ENCODE measurements at regions not wholly inside any gene's neighbourhood (a gene's known extent, or its start where the extent isn't known, plus 50 kb on each side); places are given as distances from the start of the nearest gene placed in this dataset.
"Not testable (repeated sequence)": the region's sequence is repeated elsewhere in the genome, so short reads cannot be mapped to it uniquely, and the experiment has no call there.

DNA sequence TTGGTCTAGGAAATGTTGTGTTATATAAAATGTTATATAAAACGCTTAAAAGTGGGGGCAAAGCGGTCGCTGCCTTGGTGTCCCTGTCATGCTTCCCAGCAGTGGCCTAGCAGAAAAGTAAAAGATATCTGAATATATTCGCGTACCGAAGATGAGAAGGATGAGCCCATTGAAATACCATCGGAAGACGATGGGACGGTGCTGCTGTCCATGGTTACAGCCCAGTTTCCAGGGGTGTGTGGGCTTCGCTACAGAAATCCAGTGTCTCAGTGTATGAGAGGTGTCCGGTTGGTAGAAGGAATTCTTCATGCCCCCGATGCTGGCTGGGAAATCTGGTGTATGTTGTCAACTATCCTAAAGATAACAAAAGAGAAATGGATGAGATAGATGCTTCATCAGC, 110.9 kb upstream of the DIAPH3 start:
- in situ Hi-C loops (cut with HindIII; ENCODE audit: low pct_unique_long_range_greater_than_20kb, low sequenced_read_pairs): no loop called here

DNA sequence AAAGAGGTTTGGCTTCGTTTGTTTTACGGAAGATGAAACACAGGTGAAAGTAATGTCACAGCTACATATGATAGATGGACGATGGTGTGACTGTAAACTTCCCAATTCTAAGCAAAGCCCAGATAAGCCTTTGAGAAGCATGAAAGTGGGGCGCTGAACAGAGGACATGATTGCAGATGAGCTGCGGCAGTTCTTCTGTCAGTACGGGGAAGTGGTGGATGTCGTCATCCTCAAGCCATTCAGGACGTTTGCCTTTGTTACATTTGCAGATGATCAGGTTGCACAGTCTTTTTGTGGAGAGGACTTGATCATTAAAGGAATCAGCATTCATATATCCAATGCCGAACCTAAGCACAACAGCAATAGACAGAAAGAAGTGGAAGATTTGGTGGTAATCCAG, 111.5 kb upstream of the DIAPH3 start:
- in situ Hi-C loops (cut with HindIII; ENCODE audit: low pct_unique_long_range_greater_than_20kb, low sequenced_read_pairs): no loop called here

More for the DNA sequence above, 110.9 kb upstream of the DIAPH3 start:
- no peak for DNase-seq (ENCODE audit: low read depth, low spot score)

DNA sequence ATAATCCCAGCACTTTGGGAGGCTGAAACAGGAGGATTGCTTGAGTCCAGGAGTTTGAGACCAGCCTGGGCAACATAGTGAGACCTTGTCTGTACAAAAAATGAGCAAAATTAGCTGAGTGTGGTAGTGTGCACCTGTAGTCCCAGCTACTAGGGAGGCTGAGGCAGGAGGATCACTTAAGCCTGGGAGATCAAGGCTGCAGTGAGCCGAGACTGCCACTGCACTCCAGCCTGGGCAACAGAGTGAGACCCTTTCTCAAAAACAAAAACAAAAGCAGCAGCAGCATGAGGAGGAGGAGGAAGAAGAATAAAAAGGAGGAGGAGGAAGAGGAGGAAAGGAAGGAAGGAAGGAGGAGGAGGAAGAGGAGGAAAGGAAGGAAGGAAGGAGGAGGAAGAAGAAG, 116.5 kb upstream of the TDRD3 start:
- not testable (repeated sequence) for DNase-seq (ENCODE audit: low read depth, low spot score)

More for the DNA sequence above, 111.5 kb upstream of the DIAPH3 start:
- DNase-seq (ENCODE audit: low read depth, low spot score): no peak

DNA sequence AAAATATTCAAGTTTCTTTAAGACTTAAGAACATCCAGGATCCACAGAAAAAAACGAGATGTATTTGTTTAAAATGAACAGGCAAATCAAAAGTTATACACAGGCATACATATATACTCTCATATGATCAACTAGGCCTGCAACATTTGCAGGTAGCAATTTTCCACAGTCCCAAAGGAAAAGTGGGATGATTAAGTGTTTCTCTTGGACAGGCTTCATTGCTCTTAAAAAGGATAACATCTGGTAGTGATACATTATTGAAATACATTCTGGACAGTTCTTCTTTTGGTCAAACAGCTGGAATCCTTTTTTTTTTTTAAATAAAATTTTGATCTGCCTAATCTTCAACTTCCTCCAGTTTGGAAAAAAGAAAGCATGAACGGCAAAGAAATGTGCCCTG, 114.8 kb upstream of the TDRD3 start:
- no peak for DNase-seq (ENCODE audit: low read depth, low spot score)
- in situ Hi-C loops (cut with HindIII; ENCODE audit: low pct_unique_long_range_greater_than_20kb, low sequenced_read_pairs): no loop called here

More for the DNA sequence above, 116.5 kb upstream of the TDRD3 start:
- in situ Hi-C loops (cut with HindIII; ENCODE audit: low pct_unique_long_range_greater_than_20kb, low sequenced_read_pairs): not testable (repeated sequence)

DNA sequence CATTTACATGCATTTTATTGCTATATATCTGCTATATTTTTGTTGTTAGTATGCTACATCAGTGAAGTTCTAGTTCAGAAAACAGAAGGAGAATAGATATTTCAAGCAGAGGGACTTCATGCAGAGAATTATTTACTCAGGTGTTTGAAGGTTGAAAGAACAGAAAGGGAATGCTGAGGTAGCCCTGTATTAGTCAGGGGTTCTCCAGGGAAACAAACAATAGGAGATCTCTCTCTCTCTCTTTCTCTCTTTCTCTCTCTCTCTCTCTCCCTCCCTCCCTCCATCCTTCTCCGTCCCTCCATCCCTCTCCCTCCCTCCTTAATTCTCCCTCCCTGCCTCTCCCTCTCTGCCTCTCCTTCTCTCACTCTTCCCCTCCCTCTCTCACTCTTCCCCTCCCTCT, 114.3 kb upstream of the TDRD3 start:
- no peak for DNase-seq (ENCODE audit: low read depth, low spot score)

DNA sequence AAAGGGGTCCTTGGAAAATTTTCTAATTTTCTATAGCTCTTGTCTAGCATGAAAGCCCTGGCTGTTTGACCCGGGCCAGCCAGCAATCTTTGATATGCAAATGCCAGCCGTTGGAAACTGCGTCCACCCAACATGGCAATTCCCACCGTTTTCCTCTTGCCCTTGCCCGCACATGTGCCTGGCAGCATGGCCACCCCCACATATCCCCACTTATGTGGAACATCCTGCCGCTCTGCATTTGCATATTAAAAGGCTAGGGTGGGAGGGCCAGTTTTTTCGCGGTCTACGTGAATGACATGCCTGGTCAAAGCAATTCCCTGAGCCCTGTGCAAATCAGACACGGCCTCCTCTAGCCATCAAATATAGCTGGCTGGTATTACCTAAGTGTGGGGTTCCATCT, 110.3 kb upstream of the TDRD3 start:
- in situ Hi-C loops (cut with HindIII; ENCODE audit: low pct_unique_long_range_greater_than_20kb, low sequenced_read_pairs): no loop called here
- no peak for DNase-seq (ENCODE audit: low read depth, low spot score)

More for the DNA sequence above, 114.3 kb upstream of the TDRD3 start:
- in situ Hi-C loops (cut with HindIII; ENCODE audit: low pct_unique_long_range_greater_than_20kb, low sequenced_read_pairs): no loop called here

DNA sequence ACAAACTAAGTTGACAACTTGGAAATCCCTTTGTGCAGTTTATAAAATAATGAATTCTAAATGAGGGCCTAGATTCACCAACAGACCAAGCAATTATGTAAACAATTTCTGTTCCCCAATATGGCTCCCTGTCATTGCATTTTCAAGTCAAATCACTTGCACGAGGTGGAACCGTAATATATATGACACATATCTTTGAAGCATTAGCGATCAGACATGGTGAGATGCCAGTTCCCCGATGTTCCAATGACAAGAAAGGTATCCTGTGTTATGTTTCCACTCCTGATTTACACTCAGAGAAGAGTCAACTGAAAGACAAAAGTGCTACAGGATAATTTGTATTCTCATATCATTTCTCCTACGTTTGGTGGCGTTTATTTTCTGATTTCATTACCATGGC, 108.5 kb upstream of the TDRD3 start:
- no peak for DNase-seq (ENCODE audit: low read depth, low spot score)
- in situ Hi-C loops (cut with HindIII; ENCODE audit: low pct_unique_long_range_greater_than_20kb, low sequenced_read_pairs): no loop called here

DNA sequence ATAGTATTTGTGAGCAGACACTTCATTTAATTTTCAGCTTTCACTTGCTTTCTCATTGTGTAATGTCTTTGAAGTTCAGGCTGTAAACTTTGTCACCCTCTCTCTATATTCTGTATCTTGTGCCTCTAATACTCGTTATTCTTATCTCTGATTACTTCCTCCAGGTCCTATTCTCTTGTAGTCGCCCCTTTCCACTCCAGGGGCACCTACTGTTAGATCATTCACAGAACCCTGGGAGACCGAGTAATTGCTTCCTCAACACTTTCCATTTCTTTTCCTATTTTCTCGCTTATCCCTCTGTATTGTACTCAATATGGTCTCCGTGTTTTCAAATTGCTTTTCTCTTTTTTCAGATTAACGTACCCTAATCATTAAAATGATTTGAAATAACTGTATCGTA, 93.9 kb upstream of the TDRD3 start:
- in situ Hi-C loops (cut with HindIII; ENCODE audit: low pct_unique_long_range_greater_than_20kb, low sequenced_read_pairs): no loop called here
- DNase-seq (ENCODE audit: low read depth, low spot score): no peak

DNA sequence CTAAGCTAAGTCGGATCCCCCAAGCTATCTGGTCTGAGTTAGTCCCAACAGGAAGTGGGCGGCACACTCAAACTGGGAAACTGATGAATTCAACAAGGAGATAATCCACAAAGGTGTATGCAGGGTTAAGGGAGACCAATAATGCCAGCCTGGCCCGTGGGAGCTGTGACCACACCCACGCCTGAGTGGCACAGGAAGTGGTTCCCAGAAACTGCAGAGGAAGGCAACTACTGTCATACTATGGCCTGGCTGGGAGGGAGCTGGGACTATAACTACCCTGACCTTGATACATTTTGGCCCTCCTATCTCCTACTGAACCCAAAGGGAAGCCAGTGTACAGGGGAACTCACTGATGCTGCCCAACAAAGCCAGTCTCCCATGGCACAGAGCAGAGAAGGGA, 85.5 kb upstream of the TDRD3 start:
- DNase-seq (ENCODE audit: low read depth, low spot score): no peak
- in situ Hi-C loops (cut with HindIII; ENCODE audit: low pct_unique_long_range_greater_than_20kb, low sequenced_read_pairs): no loop called here

DNA sequence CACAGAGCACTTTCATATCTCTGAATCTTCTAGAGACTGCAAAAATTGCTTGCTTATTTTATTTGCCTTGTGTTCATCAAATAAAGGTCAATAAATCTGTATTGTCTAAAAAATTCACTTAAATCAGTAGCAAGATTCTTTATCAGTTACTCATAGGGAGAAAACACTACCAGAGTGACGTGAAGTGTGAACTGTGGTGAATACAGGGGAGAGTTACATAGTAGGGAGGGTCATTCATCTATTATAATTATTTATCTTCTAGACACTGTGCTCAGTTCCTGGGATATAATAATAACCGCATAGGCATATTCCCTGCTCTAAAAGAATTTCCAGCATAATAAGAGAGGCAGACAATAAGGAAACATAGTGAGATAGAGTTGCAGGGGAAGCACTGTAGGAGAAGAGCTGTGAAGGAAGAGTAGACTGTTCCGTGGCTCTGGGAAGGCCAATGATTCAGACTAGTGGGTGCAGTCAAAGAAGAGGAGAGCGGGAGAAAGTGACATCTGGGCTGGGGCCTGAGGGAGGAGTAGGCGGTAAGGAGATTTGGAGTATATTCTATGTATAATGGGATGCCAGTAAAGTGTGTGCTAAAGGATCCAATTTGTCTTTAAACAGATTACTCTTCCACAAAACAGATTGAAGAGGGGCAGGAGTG, 84.0 kb upstream of the TDRD3 start:
- in situ Hi-C loops (cut with HindIII; ENCODE audit: low pct_unique_long_range_greater_than_20kb, low sequenced_read_pairs): no loop called here
- no peak for DNase-seq (ENCODE audit: low read depth, low spot score)

DNA sequence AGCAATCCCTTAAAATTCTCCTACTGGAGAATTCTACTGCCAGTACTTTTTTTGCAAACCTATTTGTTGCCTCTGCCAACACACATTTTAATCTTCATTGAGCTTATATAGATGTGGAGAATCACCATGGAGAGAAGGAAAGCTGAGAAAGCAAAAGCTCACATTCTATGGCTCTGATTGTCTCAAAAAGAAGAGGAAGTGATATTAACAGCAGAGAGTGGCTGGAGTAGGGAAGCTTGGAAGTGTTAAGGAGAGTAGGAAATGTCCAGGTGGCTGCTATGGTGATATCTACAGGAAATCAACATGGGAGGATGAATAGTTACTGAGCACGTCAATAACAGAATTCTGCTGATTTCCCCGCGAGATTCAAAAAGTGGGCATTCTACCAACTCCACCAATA, 78.8 kb upstream of the TDRD3 start:
- in situ Hi-C loops (cut with HindIII; ENCODE audit: low pct_unique_long_range_greater_than_20kb, low sequenced_read_pairs): no loop called here

DNA sequence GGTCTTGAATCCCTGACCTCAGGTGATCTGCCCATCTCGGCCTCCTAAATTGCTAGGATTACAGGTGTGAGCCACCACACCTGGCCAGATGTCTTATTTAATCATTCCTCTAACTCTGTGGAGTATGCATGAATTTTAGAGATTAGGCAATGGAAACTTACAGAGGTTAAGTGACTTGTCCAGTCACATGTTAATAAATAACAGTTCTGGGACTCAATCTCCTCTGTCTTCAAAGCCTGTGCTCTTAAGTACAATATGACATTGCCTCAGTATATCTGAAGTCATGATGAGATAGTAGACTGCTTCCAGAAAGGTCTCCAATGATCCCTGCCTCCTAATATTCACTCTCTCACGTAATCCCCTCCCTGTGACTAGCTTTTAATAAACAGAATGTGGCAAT, 72.9 kb upstream of the TDRD3 start:
- no peak for DNase-seq (ENCODE audit: low read depth, low spot score)
- in situ Hi-C loops (cut with HindIII; ENCODE audit: low pct_unique_long_range_greater_than_20kb, low sequenced_read_pairs): no loop called here

More for the DNA sequence above, 78.8 kb upstream of the TDRD3 start:
- no peak for DNase-seq (ENCODE audit: low read depth, low spot score)

DNA sequence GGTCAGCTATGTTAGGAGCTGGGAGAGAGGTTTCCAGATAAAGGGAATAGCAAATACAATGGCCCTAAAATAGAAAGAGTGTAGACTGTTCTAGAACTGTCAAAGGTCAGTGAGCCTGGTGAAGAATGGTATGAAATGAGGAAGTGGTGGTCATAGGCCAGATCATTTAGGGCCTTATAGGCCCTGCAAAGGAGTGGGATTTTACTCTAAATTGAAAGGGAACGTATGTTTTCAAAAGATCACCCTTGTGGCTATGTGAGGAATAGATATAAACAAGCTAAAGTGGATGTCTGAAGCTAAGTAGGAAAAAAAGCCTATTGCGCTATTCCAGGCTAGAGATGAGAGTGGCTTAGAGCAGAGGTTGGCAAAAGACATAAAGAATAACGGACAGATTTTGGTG, 70.7 kb upstream of the TDRD3 start:
- in situ Hi-C loops (cut with HindIII; ENCODE audit: low pct_unique_long_range_greater_than_20kb, low sequenced_read_pairs): no loop called here
- DNase-seq (ENCODE audit: low read depth, low spot score): no peak

DNA sequence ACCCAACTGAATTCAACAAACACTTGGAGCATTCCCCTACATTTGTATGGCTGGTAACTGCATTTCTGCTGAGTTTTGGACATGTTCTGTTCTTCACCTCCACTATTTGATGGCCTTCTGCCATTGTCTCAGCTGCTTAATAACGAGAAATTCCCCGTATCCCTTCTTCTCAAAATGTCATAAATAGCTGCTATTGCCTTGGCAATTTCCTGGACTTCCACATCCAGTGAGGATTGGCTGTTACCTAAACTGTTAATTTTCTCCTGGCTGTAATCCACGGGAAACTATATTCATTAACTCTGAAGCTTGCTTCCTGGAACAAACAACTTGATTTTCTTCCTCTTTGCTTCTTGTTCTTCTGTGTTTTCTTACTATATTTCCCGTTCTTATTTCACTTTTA, 69.5 kb upstream of the TDRD3 start:
- in situ Hi-C loops (cut with HindIII; ENCODE audit: low pct_unique_long_range_greater_than_20kb, low sequenced_read_pairs): no loop called here

DNA sequence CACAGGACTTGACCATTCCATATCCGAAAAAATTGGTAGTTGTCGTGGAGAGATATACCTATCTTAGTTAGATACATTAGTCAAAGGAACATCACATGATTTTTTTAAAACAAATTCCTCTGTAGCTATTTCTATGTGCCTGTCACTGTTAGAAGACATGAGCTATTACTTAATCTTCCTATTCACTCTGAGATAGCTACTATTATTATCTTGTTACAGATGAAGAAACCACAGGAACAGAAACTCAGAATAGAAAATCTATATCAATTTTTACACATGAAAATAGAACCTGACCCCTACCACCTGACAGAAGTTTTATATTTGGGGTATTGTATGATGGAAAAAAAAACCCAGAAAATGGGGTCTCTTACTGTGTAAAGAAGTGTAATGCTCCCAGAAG, 68.9 kb upstream of the TDRD3 start:
- in situ Hi-C loops (cut with HindIII; ENCODE audit: low pct_unique_long_range_greater_than_20kb, low sequenced_read_pairs): no loop called here
- DNase-seq (ENCODE audit: low read depth, low spot score): no peak

More for the DNA sequence above, 69.5 kb upstream of the TDRD3 start:
- no peak for DNase-seq (ENCODE audit: low read depth, low spot score)

DNA sequence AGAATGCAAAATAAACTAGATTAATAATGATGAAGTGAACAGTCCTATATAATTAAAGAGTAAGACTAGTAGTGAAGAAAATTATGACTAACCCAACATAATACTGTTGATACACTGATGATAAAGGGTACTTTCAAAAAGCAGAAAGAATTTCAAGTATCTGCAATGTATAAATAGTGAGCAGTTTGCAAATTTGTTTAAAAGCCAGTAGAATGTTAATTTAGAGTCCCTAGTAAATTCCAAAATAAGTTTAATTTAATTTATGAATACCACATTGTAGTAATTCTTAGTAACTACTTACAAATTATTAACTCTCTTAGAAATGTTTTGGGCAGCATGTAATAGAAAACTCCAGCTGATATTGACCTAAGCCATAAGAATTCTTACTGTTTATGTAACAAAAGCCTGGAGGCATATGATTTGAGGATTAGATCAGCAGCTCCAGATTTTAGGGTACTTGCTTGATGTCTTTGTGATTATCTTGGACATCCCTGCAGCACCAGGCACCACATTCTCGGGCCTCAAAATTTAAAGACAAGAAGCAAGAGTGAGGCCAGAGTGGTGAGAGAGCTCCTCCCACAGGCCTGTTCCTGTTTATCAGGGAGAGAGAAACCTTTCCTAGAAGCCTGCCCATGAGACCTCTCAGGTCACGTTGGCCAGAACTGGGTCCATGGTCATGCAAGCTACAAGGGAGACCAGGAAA, 67.6 kb upstream of the TDRD3 start:
- in situ Hi-C loops (cut with HindIII; ENCODE audit: low pct_unique_long_range_greater_than_20kb, low sequenced_read_pairs): no loop called here
- DNase-seq (ENCODE audit: low read depth, low spot score): peak; percentile 73

DNA sequence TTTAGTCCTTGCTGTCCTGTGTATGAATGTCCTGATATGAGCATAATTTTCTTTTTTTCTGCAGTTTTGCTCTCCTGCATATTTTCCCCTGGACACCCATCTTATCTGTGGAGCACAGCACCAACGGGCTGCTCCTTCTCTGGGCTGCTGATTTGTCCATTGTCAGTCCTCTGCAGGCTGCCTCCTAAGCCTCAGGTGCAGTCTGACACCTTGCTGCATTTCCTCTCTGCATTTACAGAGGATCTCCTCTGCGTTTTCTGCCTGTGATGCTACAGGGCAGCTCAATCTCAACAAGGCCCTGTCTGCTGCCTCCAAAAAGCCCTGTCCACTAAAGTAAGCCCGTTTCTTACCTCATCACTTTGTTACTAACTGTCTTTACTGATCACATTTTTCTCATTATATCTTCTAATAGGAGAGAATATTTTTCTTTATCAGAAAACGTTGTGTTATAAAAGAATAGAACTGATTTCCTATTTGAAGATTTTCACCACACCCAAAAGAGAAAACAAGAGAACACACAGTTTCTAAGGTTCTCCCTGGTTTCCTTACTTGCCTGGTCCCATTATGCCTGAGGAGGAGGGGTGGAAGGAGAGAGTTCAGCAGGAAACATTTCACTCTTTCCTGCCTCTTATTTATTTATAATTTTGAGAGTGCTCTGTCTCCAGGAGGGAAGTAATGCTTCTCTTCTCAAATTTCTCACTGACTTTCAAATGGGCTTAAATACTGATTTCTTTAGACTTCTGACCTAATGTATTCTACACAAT, 65.6 kb upstream of the TDRD3 start:
- DNase-seq (ENCODE audit: low read depth, low spot score): no peak
- in situ Hi-C loops (cut with HindIII; ENCODE audit: low pct_unique_long_range_greater_than_20kb, low sequenced_read_pairs): no loop called here

DNA sequence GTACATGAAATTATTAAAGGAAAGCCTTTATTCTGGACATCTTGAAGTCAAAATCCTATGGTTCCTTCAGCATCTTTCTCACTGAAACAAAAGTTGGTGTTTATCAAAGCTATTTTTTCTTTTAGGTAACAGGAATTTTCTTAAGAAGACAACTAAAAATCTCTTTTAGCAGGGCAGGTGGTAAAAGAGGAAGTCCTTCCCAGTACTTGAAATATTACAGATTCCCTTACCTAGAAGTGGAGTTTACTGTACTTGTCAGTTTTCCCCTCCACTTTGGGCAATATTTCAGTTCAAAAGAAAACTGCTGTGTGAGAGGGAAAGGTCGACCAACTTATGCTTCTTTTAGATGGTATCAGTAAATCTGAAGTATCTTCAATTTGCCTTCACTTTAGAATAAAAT, 64.3 kb upstream of the TDRD3 start:
- in situ Hi-C loops (cut with HindIII; ENCODE audit: low pct_unique_long_range_greater_than_20kb, low sequenced_read_pairs): no loop called here
- no peak for DNase-seq (ENCODE audit: low read depth, low spot score)

DNA sequence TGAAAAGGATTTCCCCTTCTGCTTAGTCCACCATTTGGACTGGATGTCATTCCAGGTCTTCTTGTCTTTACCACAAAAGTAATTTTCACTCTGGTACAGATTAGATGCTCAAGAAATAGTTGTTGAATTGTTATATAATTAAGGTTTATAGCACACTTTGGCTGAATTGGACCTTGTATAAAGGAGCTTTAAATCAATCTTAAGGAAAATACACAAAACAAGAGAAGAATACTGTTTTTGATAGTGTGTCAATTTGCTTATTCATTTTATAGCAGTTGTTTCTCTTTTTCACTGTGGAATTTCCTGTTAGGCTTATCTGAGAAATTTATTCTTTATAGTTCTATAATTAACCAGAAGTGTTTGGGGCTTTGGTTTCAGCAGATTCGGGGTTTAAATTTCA, 62.7 kb upstream of the TDRD3 start:
- DNase-seq (ENCODE audit: low read depth, low spot score): no peak
- in situ Hi-C loops (cut with HindIII; ENCODE audit: low pct_unique_long_range_greater_than_20kb, low sequenced_read_pairs): no loop called here
